ENCODE measurements at regions not wholly inside any gene's neighbourhood (a gene's known extent, or its start where the extent isn't known, plus 50 kb on each side); places are given as distances from the start of the nearest gene placed in this dataset.
"Not testable (repeated sequence)": the region's sequence is repeated elsewhere in the genome, so short reads cannot be mapped to it uniquely, and the experiment has no call there.

- no peak for TF ChIP-seq ZFX (IDR thresholded peaks at IDR 0.05; ENCODE audit: borderline replicate concordance)
- TF ChIP-seq CTCF (IDR thresholded peaks at IDR 0.05) = no peak
- H3K27ac ChIP-seq = no peak overlapping the region
Observed at GRCh38 chr9:19876569-19877316, 87.9 kb upstream of the SLC24A2 start.

- H3K27ac ChIP-seq = no peak overlapping the region
- TF ChIP-seq CTCF (IDR thresholded peaks at IDR 0.05) (no peak), ZFX (IDR thresholded peaks at IDR 0.05; ENCODE audit: borderline replicate concordance) (no peak)
Observed at GRCh38 chr9:19875291-19875920, 86.6 kb upstream of the SLC24A2 start.

DNA sequence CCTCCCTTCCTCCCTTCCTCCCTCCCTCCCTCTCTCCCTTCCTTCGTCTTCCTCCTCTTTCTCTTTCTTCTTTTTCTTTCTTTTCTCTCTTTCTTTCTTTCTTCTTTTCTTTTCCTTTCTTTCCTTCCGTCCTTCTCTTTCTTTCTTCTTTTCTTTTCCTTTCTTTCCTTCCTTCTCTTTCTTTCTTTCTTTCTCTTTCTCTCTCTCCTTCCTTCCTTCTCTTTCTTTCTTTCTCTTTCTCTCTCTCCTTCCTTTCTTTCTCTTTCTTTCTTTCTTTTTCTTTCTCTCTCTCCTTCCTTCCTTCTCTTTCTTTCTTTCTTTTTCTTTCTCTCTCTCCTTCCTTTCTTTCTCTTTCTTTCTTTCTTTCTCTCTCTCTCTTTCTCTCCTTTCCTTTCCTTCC is 84.4 kb upstream of the SLC24A2 start:
- not testable (repeated sequence) for H3K27ac ChIP-seq

GRCh38 chr9:19870988-19871387 is 82.2 kb upstream of the SLC24A2 start:
- TF ChIP-seq CTCF (IDR thresholded peaks at IDR 0.05) (no peak), ZFX (IDR thresholded peaks at IDR 0.05; ENCODE audit: borderline replicate concordance) (no peak)
- no peak overlapping the region for H3K27ac ChIP-seq

- no peak overlapping the region for H3K27ac ChIP-seq
- TF ChIP-seq ZFX (IDR thresholded peaks at IDR 0.05; ENCODE audit: borderline replicate concordance) (no peak), CTCF (IDR thresholded peaks at IDR 0.05) (no peak)
Observed at GRCh38 chr9:19840953-19841352, 52.1 kb upstream of the SLC24A2 start.

Measured in 22Rv1 (cell line).